ENCODE measurements at regions not wholly inside any gene's neighbourhood (a gene's known extent, or its start where the extent isn't known, plus 50 kb on each side); places are given as distances from the start of the nearest gene placed in this dataset.

- no peak overlapping the region for H3K4me3 ChIP-seq (ENCODE audit: control insufficient read depth, low read depth, low read length)
- TF ChIP-seq CTCF (conservative IDR thresholded peaks at IDR 0.05; ENCODE audit: control insufficient read depth, insufficient read depth, low read depth, low read length): no peak
- DNase-seq (ENCODE audit: low read depth): peak; percentile 10
Observed at GRCh38 chr16:64773184-64773583, 348.7 kb downstream of the CDH11 start.

- no peak for DNase-seq (ENCODE audit: low read depth)
- no peak for TF ChIP-seq CTCF (conservative IDR thresholded peaks at IDR 0.05; ENCODE audit: control insufficient read depth, insufficient read depth, low read depth, low read length)
- H3K4me3 ChIP-seq (ENCODE audit: control insufficient read depth, low read depth, low read length): no peak overlapping the region
Observed at GRCh38 chr16:64771273-64771672, 350.6 kb downstream of the CDH11 start.

GRCh38 chr16:64762211-64762610, 359.7 kb downstream of the CDH11 start:
- H3K4me3 ChIP-seq (ENCODE audit: control insufficient read depth, low read depth, low read length): no peak overlapping the region
- DNase-seq (ENCODE audit: low read depth): no peak
- TF ChIP-seq CTCF (conservative IDR thresholded peaks at IDR 0.05; ENCODE audit: control insufficient read depth, insufficient read depth, low read depth, low read length): no peak

- no peak overlapping the region for H3K4me3 ChIP-seq (ENCODE audit: control insufficient read depth, low read depth, low read length)
Observed at GRCh38 chr16:64754279-64754678, 367.6 kb downstream of the CDH11 start.

GRCh38 chr16:64751906-64752305, 370.0 kb downstream of the CDH11 start:
- TF ChIP-seq CTCF (conservative IDR thresholded peaks at IDR 0.05; ENCODE audit: control insufficient read depth, insufficient read depth, low read depth, low read length): no peak
- H3K4me3 ChIP-seq (ENCODE audit: control insufficient read depth, low read depth, low read length): no peak overlapping the region
- peak; percentile 45 for DNase-seq (ENCODE audit: low read depth)

More at GRCh38 chr16:64754279-64754678, 367.6 kb downstream of the CDH11 start:
- no peak for TF ChIP-seq CTCF (conservative IDR thresholded peaks at IDR 0.05; ENCODE audit: control insufficient read depth, insufficient read depth, low read depth, low read length)
- DNase-seq (ENCODE audit: low read depth): no peak

- H3K4me3 ChIP-seq (ENCODE audit: control insufficient read depth, low read depth, low read length): no peak overlapping the region
- TF ChIP-seq CTCF (conservative IDR thresholded peaks at IDR 0.05; ENCODE audit: control insufficient read depth, insufficient read depth, low read depth, low read length): no peak
- no peak for DNase-seq (ENCODE audit: low read depth)
Observed at GRCh38 chr16:64749346-64749745, 372.5 kb downstream of the CDH11 start.
